ENCODE measurements at regions not wholly inside any gene's neighbourhood (a gene's known extent, or its start where the extent isn't known, plus 50 kb on each side); places are given as distances from the start of the nearest gene placed in this dataset.

DNA sequence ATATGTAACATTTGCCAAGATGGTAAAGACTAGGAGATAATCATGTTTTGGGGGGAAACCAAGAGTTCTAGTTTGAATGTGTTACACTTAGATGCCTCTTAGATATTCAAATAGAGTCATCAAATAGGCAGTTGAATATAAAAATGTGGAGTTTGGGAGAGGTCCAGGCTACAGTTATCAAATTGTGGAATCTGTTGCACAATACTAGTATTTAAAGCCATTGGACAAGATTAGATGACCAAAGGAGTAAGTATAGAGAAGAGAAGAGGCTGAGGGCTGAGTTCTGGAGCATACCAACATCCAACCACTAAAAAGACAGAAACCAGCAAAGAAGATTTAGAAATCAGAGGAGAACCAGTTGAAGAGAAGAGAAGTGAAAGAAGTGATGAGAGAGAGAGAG is 72.7 kb downstream of the NAA11 start:
- no peak for DNase-seq (ENCODE audit: low spot score)
- H3K79me2 ChIP-seq (ENCODE audit: low read depth): no peaks in the 10 kb centered on the region
- Mint-ChIP-seq H3K9me3 (peaks cover 6% of the 10 kb centered on the region), H3K4me3 (no peak overlapping the region), H3K4me1 (peaks cover 7% of the 10 kb centered on the region), H3K27me3 (ENCODE audit: insufficient read depth, low read depth) (no peaks in the 10 kb centered on the region), H3K36me3 (no peaks in the 10 kb centered on the region), H3K27ac (no peak overlapping the region)
- H3K4me1 ChIP-seq: no peaks in the 10 kb centered on the region
- no peak overlapping the region for H3K9ac ChIP-seq
- no peak overlapping the region for H3K27ac ChIP-seq
- H3K36me3 ChIP-seq: no peaks in the 10 kb centered on the region
- H3K4me3 ChIP-seq: no peak overlapping the region
- H3K9me3 ChIP-seq (ENCODE audit: low read depth): no peaks in the 10 kb centered on the region
- H3F3A ChIP-seq (ENCODE audit: low read depth): no peaks in the 10 kb centered on the region
- H3K4me2 ChIP-seq: no peak overlapping the region
- no peak overlapping the region for H2AFZ ChIP-seq (replicated peaks)
- H4K20me1 ChIP-seq (ENCODE audit: low read depth): no peaks in the 10 kb centered on the region
- H3K27me3 ChIP-seq: no peaks in the 10 kb centered on the region
- no peak for TF ChIP-seq EZH2 (IDR thresholded peaks at IDR 0.05)
- TF ChIP-seq EZH2phosphoT487 (IDR thresholded peaks at IDR 0.05): no peak
- no peak for TF ChIP-seq CTCF (IDR thresholded peaks at IDR 0.05)

- no peak for TF ChIP-seq EZH2 (IDR thresholded peaks at IDR 0.05)
- no peak for TF ChIP-seq CTCF (IDR thresholded peaks at IDR 0.05)
- TF ChIP-seq EZH2phosphoT487 (IDR thresholded peaks at IDR 0.05): no peak
Observed at GRCh38 chr4:79250887-79251286, 75.0 kb downstream of the NAA11 start.

DNA sequence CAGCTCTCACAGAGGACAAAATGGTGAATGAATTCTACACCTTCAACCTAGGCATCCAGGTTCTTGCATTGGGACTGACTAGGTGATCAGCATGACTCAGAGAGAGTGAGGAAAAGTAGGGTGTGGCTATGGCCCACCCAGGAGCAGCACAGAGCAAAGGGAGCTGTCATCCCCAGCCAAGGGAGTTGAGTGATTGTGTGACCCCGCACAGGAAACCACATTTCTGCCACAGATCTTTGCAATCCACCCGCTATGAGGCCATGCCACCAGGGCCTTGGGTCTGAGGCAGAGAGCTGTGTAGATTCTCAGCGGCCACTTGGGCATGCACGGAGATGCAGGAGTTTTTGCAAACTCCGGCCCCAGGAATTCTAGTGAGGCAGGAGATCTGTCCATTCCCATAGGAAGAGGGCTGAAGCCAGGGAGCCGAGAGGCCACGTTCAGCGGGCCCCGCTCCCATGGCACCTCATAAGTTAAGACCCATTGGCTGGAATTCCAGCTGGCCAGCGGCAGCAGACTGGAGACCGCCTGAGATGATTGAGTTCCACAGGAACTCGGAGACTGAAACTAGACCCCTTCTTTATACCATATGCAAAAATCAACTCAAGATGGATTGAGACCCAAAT is 75.9 kb downstream of the NAA11 start:
- Histone ChIP-seq H3K9ac (no peak overlapping the region), H3K27ac (no peak overlapping the region), H2AFZ (replicated peaks) (no peak overlapping the region), H3K4me2 (no peak overlapping the region), H4K20me1 (ENCODE audit: low read depth) (no peaks in the 10 kb centered on the region), H3F3A (ENCODE audit: low read depth) (no peaks in the 10 kb centered on the region), H3K79me2 (ENCODE audit: low read depth) (no peaks in the 10 kb centered on the region), H3K27me3 (no peaks in the 10 kb centered on the region), H3K9me3 (ENCODE audit: low read depth) (no peaks in the 10 kb centered on the region), H3K4me3 (no peak overlapping the region), H3K36me3 (no peaks in the 10 kb centered on the region), H3K4me1 (peaks cover 6% of the 10 kb centered on the region)
- no peak overlapping the region for H3K4me3 Mint-ChIP-seq
- peaks cover 4% of the 10 kb centered on the region for H3K4me1 Mint-ChIP-seq
- no peaks in the 10 kb centered on the region for H3K27me3 Mint-ChIP-seq (ENCODE audit: insufficient read depth, low read depth)
- no peaks in the 10 kb centered on the region for H3K36me3 Mint-ChIP-seq
- peaks cover 13% of the 10 kb centered on the region for H3K9me3 Mint-ChIP-seq
- no peak for DNase-seq (ENCODE audit: low spot score)
- TF ChIP-seq EZH2 (IDR thresholded peaks at IDR 0.05): no peak
- no peak overlapping the region for H3K27ac Mint-ChIP-seq

More at GRCh38 chr4:79250887-79251286, 75.0 kb downstream of the NAA11 start:
- H3K36me3 Mint-ChIP-seq: no peaks in the 10 kb centered on the region
- Histone ChIP-seq H3K27ac (no peak overlapping the region), H3K4me3 (no peak overlapping the region), H3K79me2 (ENCODE audit: low read depth) (no peaks in the 10 kb centered on the region), H2AFZ (replicated peaks) (no peak overlapping the region), H3K27me3 (no peaks in the 10 kb centered on the region), H3K4me1 (peaks cover 6% of the 10 kb centered on the region), H3K4me2 (no peak overlapping the region), H3K36me3 (no peaks in the 10 kb centered on the region), H3K9ac (no peak overlapping the region), H3K9me3 (ENCODE audit: low read depth) (no peaks in the 10 kb centered on the region), H3F3A (ENCODE audit: low read depth) (no peaks in the 10 kb centered on the region), H4K20me1 (ENCODE audit: low read depth) (no peaks in the 10 kb centered on the region)
- peaks cover 11% of the 10 kb centered on the region for H3K9me3 Mint-ChIP-seq
- H3K4me3 Mint-ChIP-seq: no peak overlapping the region
- H3K27me3 Mint-ChIP-seq (ENCODE audit: insufficient read depth, low read depth): no peaks in the 10 kb centered on the region
- no peak for DNase-seq (ENCODE audit: low spot score)
- no peak overlapping the region for H3K27ac Mint-ChIP-seq
- H3K4me1 Mint-ChIP-seq: peaks cover 9% of the 10 kb centered on the region

GRCh38 chr4:79248610-79249009 is 77.3 kb downstream of the NAA11 start:
- Histone ChIP-seq H4K20me1 (ENCODE audit: low read depth) (no peaks in the 10 kb centered on the region), H3K9ac (no peak overlapping the region), H3K4me1 (peaks cover 6% of the 10 kb centered on the region), H3K4me3 (no peak overlapping the region), H3F3A (ENCODE audit: low read depth) (no peaks in the 10 kb centered on the region), H3K36me3 (no peaks in the 10 kb centered on the region), H3K79me2 (ENCODE audit: low read depth) (no peaks in the 10 kb centered on the region), H3K27ac (no peak overlapping the region), H2AFZ (replicated peaks) (no peak overlapping the region), H3K27me3 (no peaks in the 10 kb centered on the region), H3K4me2 (no peak overlapping the region), H3K9me3 (ENCODE audit: low read depth) (no peaks in the 10 kb centered on the region)
- Mint-ChIP-seq H3K9me3 (peaks cover 19% of the 10 kb centered on the region), H3K36me3 (no peaks in the 10 kb centered on the region), H3K27ac (no peak overlapping the region), H3K4me1 (peaks cover 4% of the 10 kb centered on the region), H3K4me3 (no peak overlapping the region), H3K27me3 (ENCODE audit: insufficient read depth, low read depth) (peaks cover 2% of the 10 kb centered on the region)
- TF ChIP-seq EZH2 (IDR thresholded peaks at IDR 0.05) (no peak), CTCF (IDR thresholded peaks at IDR 0.05) (no peak), EZH2phosphoT487 (IDR thresholded peaks at IDR 0.05) (no peak)
- no peak for DNase-seq (ENCODE audit: low spot score)

Data from neural progenitor cell (in vitro differentiated cells).